HepG2 (cell line): ENCODE measurements at regions not wholly inside any gene's neighbourhood (a gene's known extent, or its start where the extent isn't known, plus 50 kb on each side); places are given as distances from the start of the nearest gene placed in this dataset.

ENCODE experiments used
- ATAC-seq: fragments of 200-7000 bp; cut with Tn5 transposase; 3 replicates; pipeline ENCODE4 v1.9.1; 2020; ENCODE audit warnings: mild to moderate bottlenecking, moderate library complexity
- BruUV-seq: library from RNA; stranded (reverse); fragments of 400-500 nt; replicated peaks from 2 replicates; lab custom pipeline; 2021; lab: Mats Ljungman, UMichigan
- CTCF ChIA-PET: fragments of 300-600 bp; formaldehyde crosslinking; extraction: SDS; loops from one replicate; lab custom pipeline; 2021; ENCODE audit warnings: low total read pairs, inconsistent platforms, low intra/inter-chr PET ratio; lab: Yijun Ruan, JAX
- POLR2A ChIA-PET: fragments of 350-600 bp; sonication (Branson Sonifier 250); formaldehyde crosslinking; loops from one replicate; lab custom pipeline; 2020; ENCODE audit warnings: antibody characterized with exemption, inconsistent platforms; lab: Yijun Ruan, JAX
- DNase-seq: peaks from one replicate; pipeline ENCODE4 v3.0.0-alpha.2; 2015; ENCODE audit warnings: low spot score
- FAIRE-seq: peaks from 3 replicates; lab custom pipeline; 2011; peaks lifted over from hg19 to GRCh38; lab: Jason Lieb, UNC
- H2AFZ ChIP-seq: one replicate; pipeline ENCODE4 v1.6.1; 2011; ENCODE audit warnings: low read length, inconsistent platforms
- H3K27ac ChIP-seq: fragments of 300-600 bp; 3 replicates; pipeline ENCODE4 v1.8.0; 2011; ENCODE audit warnings: mixed run types, mild to moderate bottlenecking, mixed read lengths, low read length, inconsistent platforms; ENCODE audit not compliant: insufficient read depth; ENCODE audit errors: extremely low read length
- H3K27me3 ChIP-seq, 2 experiments: fragments of 200-600 bp in 1 of 2; 2 replicates in 1 of 2; 3 replicates in 1 of 2; pipeline versions ENCODE4 v1.6.0 to v1.8.0; 2011; ENCODE audit warnings: low read length in 2 of 2, mild to moderate bottlenecking in 2 of 2, moderate library complexity in 2 of 2, inconsistent platforms in 1 of 2; ENCODE audit not compliant: insufficient read depth in 2 of 2, control insufficient read depth in 1 of 2
- H3K36me3 ChIP-seq, 2 experiments: fragments of 200-600 bp in 1 of 2; replicated peaks in 1 of 2; 2 replicates in 1 of 2; 3 replicates in 1 of 2; pipeline versions ENCODE4 v1.5.1 to v1.8.0; 2011; ENCODE audit warnings: low read length in 2 of 2, inconsistent platforms in 1 of 2; ENCODE audit not compliant: insufficient read depth in 2 of 2, control insufficient read depth in 1 of 2
- H3K4me1 ChIP-seq: 2 replicates; pipeline ENCODE4 v1.5.1; 2012; ENCODE audit warnings: low read length, inconsistent platforms; ENCODE audit not compliant: insufficient read depth
- H3K4me2 ChIP-seq: 2 replicates; pipeline ENCODE4 v1.6.0; 2011; ENCODE audit warnings: low read depth, low read length, inconsistent platforms
- H3K4me3 ChIP-seq, 3 experiments: fragments of 200-600 bp in 1 of 3; sonication (generic), shearing (Covaris generic) in 1 of 3; replicated peaks in 1 of 3; 2 replicates each; pipeline ENCODE4 v1.5.1; 2011 to 2016; ENCODE audit warnings: low read length in 3 of 3, inconsistent platforms in 2 of 3, low read depth in 2 of 3, mild to moderate bottlenecking in 2 of 3, control low read depth in 1 of 3, mixed read lengths in 1 of 3; ENCODE audit not compliant: insufficient read depth in 1 of 3
- H3K79me2 ChIP-seq: one replicate; pipeline ENCODE4 v1.6.1; 2011; ENCODE audit warnings: low read length, inconsistent platforms; ENCODE audit not compliant: insufficient read depth
- H3K9ac ChIP-seq: 2 replicates; pipeline ENCODE4 v1.6.0; 2011; ENCODE audit warnings: mild to moderate bottlenecking, low read depth, low read length, inconsistent platforms; ENCODE audit not compliant: insufficient read depth
- H3K9me3 ChIP-seq: 2 replicates; pipeline ENCODE4 v1.5.1; 2012; ENCODE audit warnings: mild to moderate bottlenecking, low read length
- H4K20me1 ChIP-seq: 2 replicates; pipeline ENCODE4 v1.6.0; 2011; ENCODE audit warnings: inconsistent platforms, mild to moderate bottlenecking, low read length, moderate library complexity; ENCODE audit not compliant: insufficient read depth
- RBM39 ChIP-seq: fragments of 200-400 bp; formaldehyde crosslinking; IDR thresholded peaks from one replicate; pipeline ENCODE4 v1.6.1; 2018; ENCODE audit warnings: antibody characterized with exemption, mild to moderate bottlenecking, low read depth, low read length; ENCODE audit not compliant: poor library complexity, severe bottlenecking
- RORA ChIP-seq: sonication (generic); formaldehyde crosslinking; IDR thresholded peaks from 2 replicates; pipeline ENCODE4 v1.5.0; 2020; ENCODE audit warnings: mild to moderate bottlenecking, missing genetic modification reagents, moderate library complexity
- TSC22D2 ChIP-seq: sonication (generic); formaldehyde crosslinking; IDR thresholded peaks from 2 replicates; pipeline ENCODE4 v1.5.1; 2020; ENCODE audit warnings: missing genetic modification reagents, mild to moderate bottlenecking, borderline replicate concordance
- ZNF235 ChIP-seq: sonication (generic); formaldehyde crosslinking; IDR thresholded peaks from 2 replicates; pipeline ENCODE4 v1.8.1; 2023; ENCODE audit warnings: mild to moderate bottlenecking, missing genetic modification reagents, borderline replicate concordance
- ZNF382 ChIP-seq: sonication (generic); formaldehyde crosslinking; IDR thresholded peaks from 2 replicates; pipeline ENCODE4 v1.5.0; 2020; ENCODE audit warnings: missing genetic modification reagents, mild to moderate bottlenecking, borderline replicate concordance
- WGBS: methylation state at CpG from one replicate; pipeline ENCODE4 v1.1.6; 2017; ENCODE audit warnings: low lambda C conversion rate; 5-methylcytosine and 5-hydroxymethylcytosine counted together
- in situ Hi-C: cut with HindIII; loops from 2 replicates; pipeline ENCODE4 v1.10.0; 2017; ENCODE audit warnings: low pct_unique_long_range_greater_than_20kb; ENCODE audit not compliant: extremely low pct_ligation_motif_present
- intact Hi-C: fragments of 100-400 bp; cut with micrococcal nuclease; formaldehyde crosslinking; loops from one replicate; pipeline ENCODE4 v1.10.0; 2022; ENCODE audit not compliant: unreplicated experiment
- TF ChIP-seq, protein P1 (sequence below): sonication (generic); formaldehyde crosslinking; IDR thresholded peaks from 2 replicates; pipeline ENCODE4 v1.8.1; 2023; ENCODE audit warnings: missing genetic modification reagents, mild to moderate bottlenecking, borderline replicate concordance
- TF ChIP-seq, protein P2 (sequence below): sonication (generic); formaldehyde crosslinking; IDR thresholded peaks from 2 replicates; pipeline ENCODE4; 2020; ENCODE audit warnings: missing genetic modification reagents, mild to moderate bottlenecking, borderline replicate concordance

DNA sequence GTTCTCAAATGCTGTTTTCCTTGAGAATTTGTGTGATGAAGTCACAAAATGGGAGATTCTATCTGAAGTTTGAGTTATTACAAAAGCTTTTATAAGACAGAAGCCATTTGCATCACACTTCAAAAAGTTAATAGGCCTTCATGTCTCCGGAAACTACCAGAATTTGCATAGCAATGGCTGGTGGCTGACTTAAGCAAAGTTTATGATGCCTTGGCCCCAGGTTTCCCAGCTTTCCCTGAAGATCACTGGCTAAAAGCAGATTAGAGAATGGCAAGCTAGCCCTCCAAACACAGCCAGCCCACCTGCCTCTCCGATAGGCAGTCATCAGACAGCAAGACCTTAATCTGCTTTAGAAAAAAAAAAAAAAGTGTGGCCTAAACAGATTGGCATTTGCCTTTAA, 197.8 kb downstream of the HS3ST1 start:
- peaks cover 58% of the 10 kb centered on the region for H3K9me3 ChIP-seq
- no peaks in the 10 kb centered on the region for H4K20me1 ChIP-seq
- H3K4me1 ChIP-seq = no peaks in the 10 kb centered on the region
- FAIRE-seq (no peak), ATAC-seq (no peak), DNase-seq (no peak)
- no peak overlapping the region for H3K9ac ChIP-seq
- no TSS peak for BruUV-seq
- POLR2A ChIA-PET = no interaction called here
- no peak for TF ChIP-seq TSC22D2
- TF ChIP-seq RORA (CRISPR knock-in tag) = no peak
- no peak for TF ChIP-seq ZNF235 (CRISPR knock-in tag)
- TF ChIP-seq, protein P1, sequence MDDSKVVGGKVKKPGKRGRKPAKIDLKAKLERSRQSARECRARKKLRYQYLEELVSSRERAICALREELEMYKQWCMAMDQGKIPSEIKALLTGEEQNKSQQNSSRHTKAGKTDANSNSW (CRISPR knock-in tag) = no peak
- no peak for TF ChIP-seq ZNF382
- TF ChIP-seq RBM39 = no peak
- TF ChIP-seq, protein P2, sequence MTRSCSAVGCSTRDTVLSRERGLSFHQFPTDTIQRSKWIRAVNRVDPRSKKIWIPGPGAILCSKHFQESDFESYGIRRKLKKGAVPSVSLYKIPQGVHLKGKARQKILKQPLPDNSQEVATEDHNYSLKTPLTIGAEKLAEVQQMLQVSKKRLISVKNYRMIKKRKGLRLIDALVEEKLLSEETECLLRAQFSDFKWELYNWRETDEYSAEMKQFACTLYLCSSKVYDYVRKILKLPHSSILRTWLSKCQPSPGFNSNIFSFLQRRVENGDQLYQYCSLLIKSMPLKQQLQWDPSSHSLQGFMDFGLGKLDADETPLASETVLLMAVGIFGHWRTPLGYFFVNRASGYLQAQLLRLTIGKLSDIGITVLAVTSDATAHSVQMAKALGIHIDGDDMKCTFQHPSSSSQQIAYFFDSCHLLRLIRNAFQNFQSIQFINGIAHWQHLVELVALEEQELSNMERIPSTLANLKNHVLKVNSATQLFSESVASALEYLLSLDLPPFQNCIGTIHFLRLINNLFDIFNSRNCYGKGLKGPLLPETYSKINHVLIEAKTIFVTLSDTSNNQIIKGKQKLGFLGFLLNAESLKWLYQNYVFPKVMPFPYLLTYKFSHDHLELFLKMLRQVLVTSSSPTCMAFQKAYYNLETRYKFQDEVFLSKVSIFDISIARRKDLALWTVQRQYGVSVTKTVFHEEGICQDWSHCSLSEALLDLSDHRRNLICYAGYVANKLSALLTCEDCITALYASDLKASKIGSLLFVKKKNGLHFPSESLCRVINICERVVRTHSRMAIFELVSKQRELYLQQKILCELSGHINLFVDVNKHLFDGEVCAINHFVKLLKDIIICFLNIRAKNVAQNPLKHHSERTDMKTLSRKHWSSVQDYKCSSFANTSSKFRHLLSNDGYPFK (CRISPR knock-in tag) = no peak
- H2AFZ ChIP-seq = no peak overlapping the region
- WGBS = 29% methylated on average over 2 of the region's 2 CpGs
- no peak overlapping the region for H3K27ac ChIP-seq
- no peaks in the 10 kb centered on the region for H3K36me3 ChIP-seq
- no peaks in the 10 kb centered on the region for H3K79me2 ChIP-seq
- H3K4me2 ChIP-seq = no peak overlapping the region
- in situ Hi-C loops = no loop called here
- H3K4me3 ChIP-seq = no peak overlapping the region
- CTCF ChIA-PET = no interaction called here
- intact Hi-C loops = no loop called here
- H3K27me3 ChIP-seq = no peaks in the 10 kb centered on the region
